GM12878 (cell line): ENCODE measurements at regions not wholly inside any gene's neighbourhood (a gene's known extent, or its start where the extent isn't known, plus 50 kb on each side); places are given as distances from the start of the nearest gene placed in this dataset.

Source experiments
- CHD2 ChIP-seq: IDR thresholded peaks from 2 replicates; pipeline ENCODE4 v1.6.1; 2011; ENCODE audit warnings: low read depth, low read length, improper control_type of control experiment, borderline replicate concordance
- CREB1 ChIP-seq: IDR thresholded peaks from 2 replicates; pipeline ENCODE4 v1.6.1; 2012; ENCODE audit warnings: low read depth, mild to moderate bottlenecking, inconsistent platforms
- E4F1 ChIP-seq: fragments of 450-650 bp; IDR thresholded peaks from 2 replicates; pipeline ENCODE4 v1.6.1; 2018; ENCODE audit warnings: borderline replicate concordance, mild to moderate bottlenecking; ENCODE audit not compliant: partially characterized antibody
- POLR2A ChIP-seq: IDR thresholded peaks from 2 replicates; pipeline ENCODE4 v1.6.1; 2011; ENCODE audit warnings: low read depth, mild to moderate bottlenecking, low read length
- RAD21 ChIP-seq: IDR thresholded peaks from 2 replicates; pipeline ENCODE4 v1.6.1; 2011; ENCODE audit warnings: mild to moderate bottlenecking, low read depth, low read length, moderate library complexity; ENCODE audit not compliant: insufficient read depth
- REST ChIP-seq: IDR thresholded peaks from 2 replicates; pipeline ENCODE4 v1.6.1; 2012; ENCODE audit warnings: mild to moderate bottlenecking, low read depth, low read length
- STAT3 ChIP-seq: IDR thresholded peaks from 2 replicates; pipeline ENCODE4 v1.6.1; 2011; ENCODE audit warnings: low read depth, low read length, improper control_type of control experiment
- SUZ12 ChIP-seq: fragments of 200-600 bp; sonication (generic); IDR thresholded peaks from one replicate; pipeline ENCODE4 v1.6.1; 2018; ENCODE audit warnings: antibody characterized with exemption, mild to moderate bottlenecking; ENCODE audit not compliant: unreplicated experiment
- ZNF24 ChIP-seq: fragments of 450-650 bp; IDR thresholded peaks from 2 replicates; pipeline ENCODE4 v1.6.1; 2017; ENCODE audit warnings: antibody characterized with exemption, mild to moderate bottlenecking
- TF ChIP-seq, protein P1 (sequence below), 3 experiments: IDR thresholded peaks in 2 of 3; conservative IDR thresholded peaks in 1 of 3; 2 replicates each; pipeline ENCODE4 v1.5.1; 2011; ENCODE audit warnings: low read depth in 3 of 3, low read length in 3 of 3, mild to moderate bottlenecking in 3 of 3, control low read depth in 2 of 3, moderate library complexity in 2 of 3, inconsistent platforms in 1 of 3, mixed read lengths in 1 of 3; ENCODE audit not compliant: control insufficient read depth in 2 of 3, insufficient read depth in 1 of 3; ENCODE audit errors: extremely low read depth in 1 of 3

DNA sequence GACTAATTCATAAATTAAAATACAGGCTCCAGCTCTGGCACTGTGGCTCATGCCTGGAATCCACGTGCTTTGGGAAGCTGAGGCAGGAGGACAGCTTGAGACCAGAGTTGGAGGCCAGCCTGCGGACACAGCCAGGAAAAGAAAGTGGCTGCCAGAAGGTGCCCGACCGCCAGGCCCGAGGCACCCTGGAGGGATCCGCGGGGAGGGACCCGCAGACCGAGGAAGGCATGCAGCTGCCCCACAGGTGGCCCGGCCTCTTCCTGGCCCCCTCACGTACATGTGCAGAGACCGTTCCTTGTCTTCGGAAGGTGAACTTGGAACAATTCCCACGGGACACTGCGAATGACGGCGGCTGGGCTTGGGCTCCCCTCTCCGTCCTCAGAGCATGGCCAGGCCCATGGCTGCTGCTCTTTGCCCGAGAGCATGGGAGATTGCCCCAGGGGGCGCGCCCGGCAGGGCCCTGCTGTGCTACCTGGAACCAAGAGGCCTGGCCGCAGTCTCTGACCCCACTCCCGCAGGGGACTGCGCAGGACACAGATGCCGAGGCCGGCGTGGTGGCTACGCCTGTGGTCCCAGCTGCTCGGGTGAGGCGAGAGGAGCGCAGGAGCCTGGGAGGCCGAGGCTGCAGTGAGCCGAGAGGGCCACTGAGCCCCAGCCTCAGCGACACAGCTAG lies 55.6 kb upstream of the IMP4 start:
- TF ChIP-seq E4F1 (no peak), POLR2A (no peak), ZNF24 (no peak), SUZ12 (no peak), CHD2 (no peak), REST (no peak), STAT3 (no peak), CREB1 (no peak), RAD21 (no peak)
- TF ChIP-seq, protein P1, sequence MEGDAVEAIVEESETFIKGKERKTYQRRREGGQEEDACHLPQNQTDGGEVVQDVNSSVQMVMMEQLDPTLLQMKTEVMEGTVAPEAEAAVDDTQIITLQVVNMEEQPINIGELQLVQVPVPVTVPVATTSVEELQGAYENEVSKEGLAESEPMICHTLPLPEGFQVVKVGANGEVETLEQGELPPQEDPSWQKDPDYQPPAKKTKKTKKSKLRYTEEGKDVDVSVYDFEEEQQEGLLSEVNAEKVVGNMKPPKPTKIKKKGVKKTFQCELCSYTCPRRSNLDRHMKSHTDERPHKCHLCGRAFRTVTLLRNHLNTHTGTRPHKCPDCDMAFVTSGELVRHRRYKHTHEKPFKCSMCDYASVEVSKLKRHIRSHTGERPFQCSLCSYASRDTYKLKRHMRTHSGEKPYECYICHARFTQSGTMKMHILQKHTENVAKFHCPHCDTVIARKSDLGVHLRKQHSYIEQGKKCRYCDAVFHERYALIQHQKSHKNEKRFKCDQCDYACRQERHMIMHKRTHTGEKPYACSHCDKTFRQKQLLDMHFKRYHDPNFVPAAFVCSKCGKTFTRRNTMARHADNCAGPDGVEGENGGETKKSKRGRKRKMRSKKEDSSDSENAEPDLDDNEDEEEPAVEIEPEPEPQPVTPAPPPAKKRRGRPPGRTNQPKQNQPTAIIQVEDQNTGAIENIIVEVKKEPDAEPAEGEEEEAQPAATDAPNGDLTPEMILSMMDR (IDR thresholded peaks at IDR 0.05 in 2 of 3, conservative IDR thresholded peaks at IDR 0.05 in 1 of 3; ENCODE audit: control insufficient read depth in 2 of 3, extremely low read depth in 1 of 3, insufficient read depth in 1 of 3, low read depth in 3 of 3, low read length in 3 of 3), result no peak
